Upper lobe of left lung (tissue), 4 donors: ENCODE measurements at regions not wholly inside any gene's neighbourhood (a gene's known extent, or its start where the extent isn't known, plus 50 kb on each side); places are given as distances from the start of the nearest gene placed in this dataset.

ENCODE experiments used
- CTCF ChIP-seq, 6 experiments: fragments of 450-650 bp in 4 of 6; fragments of 200-600 bp in 2 of 6; sonication (generic) in 2 of 6; IDR thresholded peaks; one replicate each; pipeline ENCODE4 v1.5.1; 2016 to 2019; ENCODE audit warnings: antibody characterized with exemption in 6 of 6
- EP300 ChIP-seq, 4 donors: sonication (generic); formaldehyde crosslinking; IDR thresholded peaks; one replicate each; pipeline ENCODE4 v1.5.1; 2017; ENCODE audit warnings: antibody characterized with exemption in 4 of 4, control low read depth in 2 of 4
- POLR2A ChIP-seq, 4 donors: fragments of 450-650 bp; IDR thresholded peaks; one replicate each; pipeline ENCODE4 v1.5.1; 2016 to 2017; ENCODE audit warnings: antibody characterized with exemption in 4 of 4, mild to moderate bottlenecking in 2 of 4

GRCh38 chr5:40391642-40392041 is 288.1 kb upstream of the PTGER4 start:
- TF ChIP-seq CTCF (IDR thresholded peaks at IDR 0.05) (no peak), EP300 (IDR thresholded peaks at IDR 0.05) (no peak), POLR2A (IDR thresholded peaks at IDR 0.05) (no peak)
